HFF-Myc (cell line): ENCODE measurements at regions not wholly inside any gene's neighbourhood (a gene's known extent, or its start where the extent isn't known, plus 50 kb on each side); places are given as distances from the start of the nearest gene placed in this dataset.
"Not testable (repeated sequence)": the region's sequence is repeated elsewhere in the genome, so short reads cannot be mapped to it uniquely, and the experiment has no call there.

Experiments used
- DNase-seq: peaks from one replicate; pipeline ENCODE4 v3.0.0-alpha.2; 2011; ENCODE audit warnings: low read depth; ENCODE audit errors: extremely low read depth
- H3K4me3 ChIP-seq: replicated peaks from 2 replicates; pipeline ENCODE4 v1.5.1; 2011; ENCODE audit warnings: low read depth, mild to moderate bottlenecking, control low read depth, low read length
- CTCF ChIP-seq: IDR thresholded peaks from 2 replicates; pipeline ENCODE4 v1.5.1; 2012; ENCODE audit warnings: mild to moderate bottlenecking, low read depth, low read length, control low read depth; ENCODE audit errors: missing control alignments

GRCh38 chr21:22806278-22806677, 1808.1 kb downstream of the NCAM2 start:
- no peak overlapping the region for H3K4me3 ChIP-seq
- DNase-seq = no peak
- no peak for TF ChIP-seq CTCF

GRCh38 chr21:22813201-22813600, 1815.0 kb downstream of the NCAM2 start:
- no peak for TF ChIP-seq CTCF
- H3K4me3 ChIP-seq = no peak overlapping the region
- DNase-seq = no peak

- H3K4me3 ChIP-seq, DNase-seq: not testable (repeated sequence)
These were observed 1820.7 kb downstream of the NCAM2 start for GRCh38 chr21:22818681-22819485.

GRCh38 chr21:22827422-22827821, 1829.2 kb downstream of the NCAM2 start:
- no peak overlapping the region for H3K4me3 ChIP-seq
- no peak for DNase-seq
- no peak for TF ChIP-seq CTCF

GRCh38 chr21:22842875-22843274, 1844.7 kb downstream of the NCAM2 start:
- no peak for TF ChIP-seq CTCF
- DNase-seq = no peak
- no peak overlapping the region for H3K4me3 ChIP-seq

- H3K4me3 ChIP-seq = no peak overlapping the region
- no peak for DNase-seq
- TF ChIP-seq CTCF = no peak
These were observed 1857.4 kb downstream of the NCAM2 start for GRCh38 chr21:22855581-22855980.

GRCh38 chr21:22871692-22872091, 1873.5 kb downstream of the NCAM2 start:
- no peak overlapping the region for H3K4me3 ChIP-seq
- DNase-seq = no peak
- no peak for TF ChIP-seq CTCF
